K562 (cell line): ENCODE measurements at regions not wholly inside any gene's neighbourhood (a gene's known extent, or its start where the extent isn't known, plus 50 kb on each side); places are given as distances from the start of the nearest gene placed in this dataset.

Experiments
- EP300 ChIP-seq: IDR thresholded peaks from 2 replicates; pipeline ENCODE4 v1.6.1; 2012; ENCODE audit warnings: low read length, improper control_type of control experiment
- NFIC ChIP-seq: fragments of 450-650 bp; IDR thresholded peaks from 2 replicates; pipeline ENCODE4 v1.6.1; 2017; ENCODE audit warnings: mild to moderate bottlenecking, inconsistent platforms
- SIN3A ChIP-seq, 2 experiments: fragments of 150-350 bp in 1 of 2; IDR thresholded peaks; 2 replicates each; pipeline ENCODE4 v1.6.1; 2011 to 2016; ENCODE audit warnings: borderline replicate concordance in 2 of 2, low read depth in 2 of 2, low read length in 2 of 2, mild to moderate bottlenecking in 2 of 2, moderate library complexity in 2 of 2; ENCODE audit not compliant: control insufficient read depth in 1 of 2
- TBP ChIP-seq: optimal IDR thresholded peaks from 2 replicates; pipeline ENCODE3; 2011; ENCODE audit warnings: low read depth, low read length, improper control_type of control experiment
- UBTF ChIP-seq, 2 experiments: IDR thresholded peaks; 2 replicates each; pipeline ENCODE4 v1.6.1; 2012; ENCODE audit warnings: improper control_type of control experiment in 2 of 2, low read depth in 2 of 2, low read length in 2 of 2, borderline replicate concordance in 1 of 2
- ZBTB11 ChIP-seq, 3 experiments: fragments of 200-800 bp in 1 of 3; fragments of 250-450 bp in 1 of 3; fragments of 450-650 bp in 1 of 3; sonication (Bioruptor Pico) in 1 of 3; sonication (Bioruptor generic) in 1 of 3; formaldehyde crosslinking in 1 of 3; IDR thresholded peaks; 2 replicates each; pipeline versions ENCODE4 v1.6.1 to v1.8.0; 2016 to 2022; ENCODE audit warnings: mild to moderate bottlenecking in 2 of 3, missing genetic modification characterization in 2 of 3, missing compliant biosample characterization in 1 of 3, moderate library complexity in 1 of 3

- TF ChIP-seq UBTF (IDR thresholded peaks at IDR 0.05; ENCODE audit: borderline replicate concordance in 1 of 2, low read depth in 2 of 2, low read length in 2 of 2) (no peak), SIN3A (IDR thresholded peaks at IDR 0.05; ENCODE audit: borderline replicate concordance in 2 of 2, control insufficient read depth in 1 of 2, low read depth in 2 of 2, low read length in 2 of 2) (no peak), TBP (no peak), NFIC (no peak), EP300 (no peak), ZBTB11 (CRISPR knock-in tag; IDR thresholded peaks at IDR 0.05) (no peak)
Measured at GRCh38 chr16:63650550-63650949, 1471.3 kb downstream of the CDH11 start.
